IPS-20b (cell line): ENCODE measurements at regions not wholly inside any gene's neighbourhood (a gene's known extent, or its start where the extent isn't known, plus 50 kb on each side); places are given as distances from the start of the nearest gene placed in this dataset.

Source experiments
- H3K27ac ChIP-seq: one replicate; pipeline ENCODE4 v1.5.1; 2013; ENCODE audit warnings: low read length
- H3K27me3 ChIP-seq: 2 replicates; pipeline ENCODE4 v1.6.1; 2013; ENCODE audit warnings: mild to moderate bottlenecking, low read length, inconsistent platforms; ENCODE audit not compliant: insufficient read depth
- H3K36me3 ChIP-seq: 2 replicates; pipeline ENCODE4 v1.6.1; 2013; ENCODE audit warnings: low read depth, mild to moderate bottlenecking, inconsistent platforms, low read length, moderate library complexity; ENCODE audit not compliant: insufficient read depth
- H3K4me1 ChIP-seq: 2 replicates; pipeline ENCODE4 v1.6.1; 2013; ENCODE audit warnings: mild to moderate bottlenecking, control low read depth, inconsistent platforms, low read length, moderate library complexity; ENCODE audit not compliant: insufficient read depth
- H3K4me3 ChIP-seq: 2 replicates; pipeline ENCODE4 v1.5.1; 2013; ENCODE audit warnings: mild to moderate bottlenecking, low read length, inconsistent platforms
- H3K9ac ChIP-seq: 2 replicates; pipeline ENCODE4 v1.6.1; 2013; ENCODE audit warnings: low read depth, mild to moderate bottlenecking, inconsistent platforms, low read length, moderate library complexity
- H3K9me3 ChIP-seq: 2 replicates; pipeline ENCODE4 v1.6.1; 2013; ENCODE audit warnings: mild to moderate bottlenecking, low read depth, low read length, inconsistent platforms; ENCODE audit not compliant: insufficient read depth

DNA sequence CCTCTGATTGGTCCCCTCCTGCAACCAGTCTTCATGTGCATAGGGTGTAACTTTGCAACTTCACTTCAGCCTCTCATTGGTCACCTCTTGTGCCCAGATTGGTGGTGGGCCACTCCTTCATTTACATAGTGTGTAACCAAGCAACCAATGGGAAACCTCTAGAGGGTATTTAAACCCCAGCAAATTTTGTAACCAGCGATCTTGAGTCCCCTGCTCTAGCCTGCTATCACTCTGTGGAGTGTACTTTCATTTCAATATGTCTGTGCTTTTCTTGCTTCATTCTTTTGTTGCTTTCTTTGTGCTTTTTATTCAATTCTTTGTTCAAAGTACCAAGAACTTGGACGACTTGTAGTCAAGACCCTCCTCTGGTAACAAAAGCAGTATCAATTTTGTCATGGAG lies 1336.9 kb upstream of the SPRY2 start:
- Histone ChIP-seq H3K4me1 (no peaks in the 10 kb centered on the region), H3K4me3 (no peak overlapping the region), H3K9ac (no peak overlapping the region), H3K27me3 (no peaks in the 10 kb centered on the region), H3K27ac (no peak overlapping the region), H3K36me3 (no peaks in the 10 kb centered on the region), H3K9me3 (peaks cover 14% of the 10 kb centered on the region; the same call in 1 of the 2 replicates)

GRCh38 chr13:81676008-81676407 lies 1335.1 kb upstream of the SPRY2 start:
- H3K27me3 ChIP-seq, result no peaks in the 10 kb centered on the region
- no peaks in the 10 kb centered on the region for H3K36me3 ChIP-seq
- H3K4me3 ChIP-seq, result no peak overlapping the region
- H3K9me3 ChIP-seq, result peaks cover 14% of the 10 kb centered on the region; the same call in 1 of the 2 replicates
- no peak overlapping the region for H3K9ac ChIP-seq
- no peak overlapping the region for H3K27ac ChIP-seq
- H3K4me1 ChIP-seq, result peaks cover 2% of the 10 kb centered on the region; the same call in 1 of the 2 replicates

DNA sequence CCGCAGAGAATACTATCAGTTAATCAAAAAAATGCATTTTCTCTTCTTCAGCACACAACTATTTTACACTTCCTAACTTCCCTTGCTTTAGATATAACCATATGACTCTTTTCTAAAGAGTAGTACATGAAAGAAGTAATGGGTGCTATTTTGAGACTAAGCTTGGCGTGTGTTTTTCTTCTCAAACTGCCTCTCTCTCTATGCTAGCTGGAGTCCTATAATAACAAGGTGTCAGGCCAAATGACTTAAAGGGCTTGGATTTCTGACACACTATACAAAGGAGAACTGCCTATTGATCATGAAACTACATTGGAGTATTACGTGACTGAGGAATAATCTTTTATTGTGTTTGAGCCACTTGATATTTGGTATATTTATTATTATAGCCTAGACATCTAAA lies 1330.1 kb upstream of the SPRY2 start:
- H3K4me1 ChIP-seq, result peaks cover 8% of the 10 kb centered on the region; the same call in 1 of the 2 replicates
- H3K36me3 ChIP-seq, result no peaks in the 10 kb centered on the region
- H3K4me3 ChIP-seq, result no peak overlapping the region
- no peak overlapping the region for H3K9ac ChIP-seq
- no peaks in the 10 kb centered on the region for H3K9me3 ChIP-seq
- H3K27me3 ChIP-seq, result no peaks in the 10 kb centered on the region
- no peak overlapping the region for H3K27ac ChIP-seq

DNA sequence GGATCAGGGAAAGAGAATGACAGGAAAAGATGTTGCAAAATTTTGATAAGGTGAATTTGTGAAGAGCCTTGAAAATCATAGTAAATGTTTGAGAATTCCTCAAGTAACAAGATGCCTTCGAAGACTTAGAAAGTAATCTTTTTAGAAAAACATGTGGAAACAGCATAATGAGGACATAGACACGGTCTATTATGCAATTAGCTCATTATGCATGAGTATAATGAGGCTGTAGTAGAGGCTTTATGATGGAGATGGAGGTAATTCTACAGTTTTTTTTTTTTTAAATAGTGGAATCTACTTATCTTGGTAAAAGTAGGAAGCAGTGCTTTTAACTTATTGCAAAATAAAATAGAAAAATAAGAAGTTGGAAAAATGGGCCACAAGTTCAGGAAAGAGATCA lies 1329.1 kb upstream of the SPRY2 start:
- H3K27me3 ChIP-seq, result no peaks in the 10 kb centered on the region
- H3K36me3 ChIP-seq, result no peaks in the 10 kb centered on the region
- no peak overlapping the region for H3K4me3 ChIP-seq
- H3K9me3 ChIP-seq, result no peaks in the 10 kb centered on the region
- H3K27ac ChIP-seq, result no peak overlapping the region
- H3K4me1 ChIP-seq, result peaks cover 8% of the 10 kb centered on the region; the same call in 1 of the 2 replicates
- no peak overlapping the region for H3K9ac ChIP-seq

- no peak overlapping the region for H3K4me3 ChIP-seq
- no peaks in the 10 kb centered on the region; the same call in none of the 2 replicates for H3K4me1 ChIP-seq
- H3K36me3 ChIP-seq, result no peaks in the 10 kb centered on the region
- H3K9me3 ChIP-seq, result no peaks in the 10 kb centered on the region
- H3K27me3 ChIP-seq, result no peaks in the 10 kb centered on the region
- H3K27ac ChIP-seq, result no peak overlapping the region
- H3K9ac ChIP-seq, result no peak overlapping the region
Measured at GRCh38 chr13:81664872-81665271, 1323.9 kb upstream of the SPRY2 start.

DNA sequence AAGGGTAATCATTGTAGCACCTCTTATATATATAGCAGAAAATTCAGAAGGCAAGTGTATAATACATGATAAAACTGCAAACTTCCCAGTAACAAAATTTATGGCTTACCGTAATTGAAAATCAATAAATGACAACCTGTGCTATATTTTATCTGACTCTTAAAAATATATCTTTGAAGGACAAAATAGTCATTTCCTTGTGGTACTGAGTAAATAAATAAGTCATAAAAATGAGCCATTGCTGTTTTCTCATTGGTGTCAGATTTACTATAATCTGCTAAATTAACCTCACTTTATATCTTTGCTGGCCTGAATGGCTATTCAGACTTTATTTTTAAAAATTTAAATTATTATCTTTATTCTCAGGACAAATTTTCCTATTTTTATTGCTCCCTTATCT lies 1319.1 kb upstream of the SPRY2 start:
- Histone ChIP-seq H3K4me1 (no peaks in the 10 kb centered on the region; the same call in 1 of the 2 replicates), H3K9me3 (no peaks in the 10 kb centered on the region)

GRCh38 chr13:81658598-81659370 lies 1317.9 kb upstream of the SPRY2 start:
- Histone ChIP-seq H3K9me3 (no peaks in the 10 kb centered on the region), H3K4me1 (no peaks in the 10 kb centered on the region), H3K27me3 (no peaks in the 10 kb centered on the region), H3K27ac (no peak overlapping the region), H3K36me3 (no peaks in the 10 kb centered on the region), H3K4me3 (no peak overlapping the region), H3K9ac (no peak overlapping the region)

More for the DNA sequence above, 1319.1 kb upstream of the SPRY2 start:
- Histone ChIP-seq H3K27me3 (no peaks in the 10 kb centered on the region), H3K4me3 (no peak overlapping the region), H3K27ac (no peak overlapping the region), H3K9ac (no peak overlapping the region), H3K36me3 (no peaks in the 10 kb centered on the region)

DNA sequence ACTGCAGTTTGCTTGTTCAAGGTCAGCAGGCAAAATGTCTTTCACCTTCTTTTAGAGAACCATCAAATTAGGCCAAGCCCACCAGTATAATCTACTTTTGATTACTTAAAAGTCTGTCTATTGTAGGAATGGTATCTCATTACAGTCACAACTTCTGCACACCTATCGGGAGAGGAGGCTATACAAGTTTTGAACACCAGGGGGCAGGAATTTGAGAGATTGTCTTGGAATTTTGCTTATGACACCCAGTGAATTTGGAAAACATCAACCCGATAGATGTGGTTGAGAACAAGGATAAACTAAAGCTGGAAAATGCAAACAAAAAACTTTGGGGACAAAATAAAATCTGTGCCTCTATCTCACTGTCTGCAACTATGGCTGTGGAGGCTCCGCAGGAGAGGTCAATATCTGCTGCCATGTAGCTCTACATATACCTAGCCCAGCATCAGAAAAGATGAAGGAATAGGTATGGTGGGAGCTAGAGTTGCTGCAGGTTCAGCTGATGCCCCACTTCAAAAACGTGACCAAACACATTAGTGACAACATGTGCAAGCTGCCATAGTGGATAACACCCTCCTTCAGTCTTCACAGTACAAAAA lies 1299.2 kb upstream of the SPRY2 start:
- no peaks in the 10 kb centered on the region for H3K4me1 ChIP-seq
- no peaks in the 10 kb centered on the region for H3K9me3 ChIP-seq
- no peaks in the 10 kb centered on the region for H3K27me3 ChIP-seq
- no peak overlapping the region for H3K4me3 ChIP-seq
- H3K9ac ChIP-seq, result no peak overlapping the region
- no peaks in the 10 kb centered on the region for H3K36me3 ChIP-seq
- H3K27ac ChIP-seq, result no peak overlapping the region

GRCh38 chr13:81637457-81637856 lies 1296.5 kb upstream of the SPRY2 start:
- Histone ChIP-seq H3K9me3 (no peaks in the 10 kb centered on the region), H3K4me3 (no peak overlapping the region), H3K9ac (no peak overlapping the region), H3K27ac (no peak overlapping the region), H3K36me3 (no peaks in the 10 kb centered on the region), H3K27me3 (no peaks in the 10 kb centered on the region), H3K4me1 (no peaks in the 10 kb centered on the region)

- Histone ChIP-seq H3K36me3 (no peaks in the 10 kb centered on the region), H3K27ac (no peak overlapping the region), H3K4me3 (no peak overlapping the region), H3K9me3 (no peaks in the 10 kb centered on the region), H3K27me3 (no peaks in the 10 kb centered on the region), H3K9ac (no peak overlapping the region), H3K4me1 (no peaks in the 10 kb centered on the region)
Measured at GRCh38 chr13:81636120-81636519, 1295.2 kb upstream of the SPRY2 start.

- Histone ChIP-seq H3K4me1 (no peaks in the 10 kb centered on the region), H3K27ac (no peak overlapping the region), H3K36me3 (no peaks in the 10 kb centered on the region), H3K9me3 (no peaks in the 10 kb centered on the region), H3K4me3 (no peak overlapping the region), H3K27me3 (no peaks in the 10 kb centered on the region), H3K9ac (no peak overlapping the region)
Measured at GRCh38 chr13:81615031-81615430, 1274.1 kb upstream of the SPRY2 start.

DNA sequence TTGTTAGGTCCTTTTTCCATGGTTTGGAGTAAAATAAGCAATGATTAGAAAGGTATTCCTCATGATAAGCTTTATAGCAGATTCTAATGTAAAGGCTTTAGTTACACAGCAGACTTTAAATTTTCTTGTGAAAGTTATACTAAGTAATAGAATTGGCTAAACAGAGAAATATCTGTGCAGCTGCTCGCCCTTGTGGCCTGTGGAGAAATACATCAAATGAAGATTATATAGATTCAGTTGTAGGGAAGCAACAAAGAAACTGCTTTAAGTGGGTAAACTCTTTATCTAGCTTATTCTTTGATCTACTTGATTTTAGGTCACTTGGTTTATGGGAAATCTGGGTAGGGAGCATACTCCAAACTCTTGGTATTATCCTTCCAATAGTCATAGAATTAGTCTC lies 1269.7 kb upstream of the SPRY2 start:
- Histone ChIP-seq H3K9ac (no peak overlapping the region), H3K9me3 (no peaks in the 10 kb centered on the region), H3K27ac (no peak overlapping the region), H3K4me3 (no peak overlapping the region), H3K36me3 (no peaks in the 10 kb centered on the region), H3K27me3 (no peaks in the 10 kb centered on the region), H3K4me1 (no peaks in the 10 kb centered on the region)
